HS-5 (cell line): ENCODE measurements at regions not wholly inside any gene's neighbourhood (a gene's known extent, or its start where the extent isn't known, plus 50 kb on each side); places are given as distances from the start of the nearest gene placed in this dataset.
"Not testable (repeated sequence)": the region's sequence is repeated elsewhere in the genome, so short reads cannot be mapped to it uniquely, and the experiment has no call there.

ENCODE experiments used
- DNase-seq: peaks from one replicate; pipeline ENCODE4 v3.0.0-alpha.2; 2012; ENCODE audit warnings: low read depth

GRCh38 chrX:4674028-4674782, 960.8 kb upstream of the PRKX start:
- no peak for DNase-seq

GRCh38 chrX:4671344-4671743, 957.9 kb upstream of the PRKX start:
- DNase-seq = no peak

- DNase-seq = no peak
These were observed 957.2 kb upstream of the PRKX start for GRCh38 chrX:4670606-4671005.

GRCh38 chrX:4668802-4669536, 955.5 kb upstream of the PRKX start:
- no peak for DNase-seq

- no peak for DNase-seq
These were observed 949.6 kb upstream of the PRKX start for GRCh38 chrX:4663085-4663484.

GRCh38 chrX:4661771-4662170, 948.3 kb upstream of the PRKX start:
- DNase-seq = no peak

GRCh38 chrX:4656419-4656818, 943.0 kb upstream of the PRKX start:
- no peak for DNase-seq

- DNase-seq = no peak
These were observed 942.3 kb upstream of the PRKX start for GRCh38 chrX:4655743-4656142.

- DNase-seq = no peak
These were observed 928.7 kb upstream of the PRKX start for GRCh38 chrX:4642114-4642513.

- DNase-seq = no peak
These were observed 924.6 kb upstream of the PRKX start for GRCh38 chrX:4638036-4638435.

- DNase-seq = no peak
These were observed 914.0 kb upstream of the PRKX start for GRCh38 chrX:4627414-4627813.

- no peak for DNase-seq
These were observed 909.2 kb upstream of the PRKX start for GRCh38 chrX:4622486-4623167.

- DNase-seq = not testable (repeated sequence)
These were observed 900.2 kb upstream of the PRKX start for GRCh38 chrX:4613651-4614050.

GRCh38 chrX:4588893-4589292, 875.4 kb upstream of the PRKX start:
- no peak for DNase-seq

GRCh38 chrX:4588466-4588865, 875.0 kb upstream of the PRKX start:
- no peak for DNase-seq

GRCh38 chrX:4588056-4588455, 874.6 kb upstream of the PRKX start:
- no peak for DNase-seq

GRCh38 chrX:4579999-4580398, 866.5 kb upstream of the PRKX start:
- no peak for DNase-seq

GRCh38 chrX:4579480-4579879, 866.0 kb upstream of the PRKX start:
- DNase-seq = no peak

GRCh38 chrX:4572691-4573090, 859.2 kb upstream of the PRKX start:
- DNase-seq = no peak

GRCh38 chrX:4570151-4570550, 856.7 kb upstream of the PRKX start:
- DNase-seq = no peak

- DNase-seq = no peak
These were observed 846.7 kb upstream of the PRKX start for GRCh38 chrX:4560192-4560591.

GRCh38 chrX:4550018-4550417, 836.6 kb upstream of the PRKX start:
- DNase-seq = no peak

GRCh38 chrX:4547213-4547836, 833.9 kb upstream of the PRKX start:
- no peak for DNase-seq
